SU-DHL-6 (cell line): ENCODE measurements at regions not wholly inside any gene's neighbourhood (a gene's known extent, or its start where the extent isn't known, plus 50 kb on each side); places are given as distances from the start of the nearest gene placed in this dataset.
"Not testable (repeated sequence)": the region's sequence is repeated elsewhere in the genome, so short reads cannot be mapped to it uniquely, and the experiment has no call there.

Source experiments
- H2AFZ ChIP-seq: fragments of 200-600 bp; sonication (generic); 2 replicates; pipeline ENCODE4 v1.6.1; 2014; ENCODE audit warnings: low read depth, mild to moderate bottlenecking, moderate library complexity, mixed read lengths, antibody characterized with exemption, low read length; ENCODE audit not compliant: severe bottlenecking
- H3F3A ChIP-seq: fragments of 200-600 bp; shearing (Covaris generic); 2 replicates; pipeline ENCODE4 v1.6.0; 2016; ENCODE audit warnings: antibody characterized with exemption, mild to moderate bottlenecking; ENCODE audit not compliant: insufficient read depth
- H3K27ac ChIP-seq: fragments of 200-600 bp; sonication (generic); 2 replicates; pipeline ENCODE4 v1.5.1; 2016; ENCODE audit warnings: low read depth, mild to moderate bottlenecking, low read length, moderate library complexity, mixed read lengths
- H3K27me3 ChIP-seq: fragments of 200-600 bp; sonication (generic), shearing (Covaris generic); 2 replicates; pipeline ENCODE4 v1.6.0; 2014; ENCODE audit warnings: mild to moderate bottlenecking, low read length
- H3K36me3 ChIP-seq: fragments of 200-600 bp; sonication (generic); 2 replicates; pipeline ENCODE4 v1.6.1; 2014; ENCODE audit warnings: mild to moderate bottlenecking, low read length, mixed read lengths
- H3K4me2 ChIP-seq: fragments of 300-600, 200-600 bp; shearing (Covaris generic), sonication (generic); 2 replicates; pipeline ENCODE4 v1.6.0; 2014; ENCODE audit warnings: low read length, low read depth, mild to moderate bottlenecking; ENCODE audit not compliant: poor library complexity, severe bottlenecking
- H3K4me3 ChIP-seq: fragments of 200-600 bp; sonication (generic); 2 replicates; pipeline ENCODE4 v1.5.1; 2014; ENCODE audit warnings: antibody characterized with exemption, low read length, mild to moderate bottlenecking, mixed read lengths; ENCODE audit not compliant: insufficient read depth, poor library complexity, severe bottlenecking
- H3K79me2 ChIP-seq: fragments of 200-600 bp; sonication (generic); 2 replicates; pipeline ENCODE4 v1.6.1; 2014; ENCODE audit warnings: mild to moderate bottlenecking, low read length, moderate library complexity; ENCODE audit not compliant: insufficient read depth
- H3K9ac ChIP-seq: fragments of 200-600 bp; sonication (generic); 2 replicates; pipeline ENCODE4 v1.7.0; 2014; ENCODE audit warnings: mild to moderate bottlenecking, low read length
- H3K9me2 ChIP-seq: fragments of 200-600 bp; sonication (generic); replicated peaks from 2 replicates; pipeline ENCODE4 v1.6.1; 2014; ENCODE audit warnings: low read length; ENCODE audit not compliant: insufficient read depth
- H3K9me3 ChIP-seq: fragments of 200-600 bp; sonication (generic); 2 replicates; pipeline ENCODE4 v1.6.1; 2014; ENCODE audit warnings: low read length, mixed read lengths; ENCODE audit not compliant: insufficient read depth
- H4K20me1 ChIP-seq: fragments of 200-600 bp; sonication (generic); 2 replicates; pipeline ENCODE4 v1.6.1; 2014; ENCODE audit warnings: low read depth, mild to moderate bottlenecking, antibody characterized with exemption, low read length, moderate library complexity, mixed read lengths
- EZH2phosphoT487 ChIP-seq: fragments of 200-600 bp; sonication (generic), shearing (Covaris generic); conservative IDR thresholded peaks from 2 replicates; pipeline ENCODE4 v1.6.1; 2018; ENCODE audit warnings: mild to moderate bottlenecking, antibody characterized with exemption, low read length, moderate library complexity, mixed read lengths
- TF ChIP-seq, protein P1 (sequence below): fragments of 200-600 bp; sonication (generic); IDR thresholded peaks from one replicate; pipeline ENCODE4 v1.5.1; 2017; ENCODE audit warnings: antibody characterized with exemption, mild to moderate bottlenecking, low read length, moderate library complexity; ENCODE audit not compliant: insufficient read depth, poor library complexity, severe bottlenecking

DNA sequence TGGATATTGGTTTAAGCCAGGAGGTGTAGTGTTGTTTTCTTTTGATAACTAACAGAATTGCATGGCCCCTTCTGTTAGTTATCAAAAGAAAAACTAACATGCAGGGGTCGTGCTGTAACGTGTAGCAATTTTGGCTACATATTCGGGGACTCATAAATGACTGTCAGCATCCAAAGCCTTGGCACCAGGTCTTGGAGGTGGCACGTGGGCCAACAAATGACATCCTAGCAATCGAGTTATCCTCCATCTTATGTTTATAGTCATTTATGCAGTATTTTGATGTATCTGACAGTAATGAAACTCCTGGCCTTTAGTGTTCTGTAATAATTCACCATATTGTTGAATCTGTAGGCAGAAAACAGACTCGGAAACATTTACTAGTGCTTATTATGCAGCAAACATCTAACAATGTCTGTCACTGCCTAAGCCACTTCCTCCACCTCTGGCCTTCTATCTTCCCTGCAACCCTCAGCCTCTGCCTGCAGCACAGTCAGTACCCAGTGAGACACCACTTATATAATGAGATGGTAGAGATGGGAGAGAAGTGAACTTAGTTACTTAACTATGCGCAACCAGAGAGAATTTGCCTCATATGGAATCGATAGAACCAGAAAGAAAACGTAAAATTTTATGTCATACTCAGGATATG is 184.6 kb downstream of the AEBP2 start:
- no peak for TF ChIP-seq EZH2phosphoT487
- TF ChIP-seq, protein P1, sequence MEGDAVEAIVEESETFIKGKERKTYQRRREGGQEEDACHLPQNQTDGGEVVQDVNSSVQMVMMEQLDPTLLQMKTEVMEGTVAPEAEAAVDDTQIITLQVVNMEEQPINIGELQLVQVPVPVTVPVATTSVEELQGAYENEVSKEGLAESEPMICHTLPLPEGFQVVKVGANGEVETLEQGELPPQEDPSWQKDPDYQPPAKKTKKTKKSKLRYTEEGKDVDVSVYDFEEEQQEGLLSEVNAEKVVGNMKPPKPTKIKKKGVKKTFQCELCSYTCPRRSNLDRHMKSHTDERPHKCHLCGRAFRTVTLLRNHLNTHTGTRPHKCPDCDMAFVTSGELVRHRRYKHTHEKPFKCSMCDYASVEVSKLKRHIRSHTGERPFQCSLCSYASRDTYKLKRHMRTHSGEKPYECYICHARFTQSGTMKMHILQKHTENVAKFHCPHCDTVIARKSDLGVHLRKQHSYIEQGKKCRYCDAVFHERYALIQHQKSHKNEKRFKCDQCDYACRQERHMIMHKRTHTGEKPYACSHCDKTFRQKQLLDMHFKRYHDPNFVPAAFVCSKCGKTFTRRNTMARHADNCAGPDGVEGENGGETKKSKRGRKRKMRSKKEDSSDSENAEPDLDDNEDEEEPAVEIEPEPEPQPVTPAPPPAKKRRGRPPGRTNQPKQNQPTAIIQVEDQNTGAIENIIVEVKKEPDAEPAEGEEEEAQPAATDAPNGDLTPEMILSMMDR = no peak
- Histone ChIP-seq H3K4me3 (no peak overlapping the region), H3K27ac (no peak overlapping the region), H4K20me1 (no peaks in the 10 kb centered on the region), H3K79me2 (no peaks in the 10 kb centered on the region), H3K9me3 (no peaks in the 10 kb centered on the region), H3K4me2 (no peak overlapping the region), H3F3A (no peaks in the 10 kb centered on the region), H3K36me3 (no peaks in the 10 kb centered on the region), H2AFZ (no peak overlapping the region), H3K9ac (no peak overlapping the region), H3K27me3 (no peaks in the 10 kb centered on the region), H3K9me2 (no peaks in the 10 kb centered on the region)

DNA sequence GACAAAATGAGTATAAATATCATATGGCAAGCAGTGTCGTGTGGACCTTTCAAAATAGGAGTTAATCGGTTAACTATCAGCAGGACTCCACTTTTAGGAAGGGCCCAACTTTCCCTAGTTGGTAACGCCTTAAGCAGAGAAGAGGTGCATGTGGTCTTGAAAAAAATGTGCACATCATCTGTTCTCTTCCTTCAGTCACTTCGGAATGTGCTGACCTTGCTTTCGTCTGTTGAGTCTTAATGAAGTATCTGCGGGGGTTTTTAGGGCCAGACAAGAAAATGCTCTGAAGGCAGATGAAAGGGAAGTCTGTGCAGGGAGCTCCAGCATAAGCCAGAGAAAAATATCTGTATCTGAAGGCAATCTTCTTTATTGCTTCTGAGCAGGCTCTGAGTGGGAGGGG is 185.2 kb downstream of the AEBP2 start:
- Histone ChIP-seq H3K4me2 (no peak overlapping the region), H3K4me3 (no peak overlapping the region), H3K36me3 (no peaks in the 10 kb centered on the region), H3K27ac (no peak overlapping the region), H3K27me3 (no peaks in the 10 kb centered on the region), H3K9ac (no peak overlapping the region), H3K9me3 (no peaks in the 10 kb centered on the region), H4K20me1 (no peaks in the 10 kb centered on the region), H3K9me2 (no peaks in the 10 kb centered on the region), H2AFZ (no peak overlapping the region), H3K79me2 (no peaks in the 10 kb centered on the region), H3F3A (no peaks in the 10 kb centered on the region)
- TF ChIP-seq, protein P1 = no peak
- no peak for TF ChIP-seq EZH2phosphoT487

DNA sequence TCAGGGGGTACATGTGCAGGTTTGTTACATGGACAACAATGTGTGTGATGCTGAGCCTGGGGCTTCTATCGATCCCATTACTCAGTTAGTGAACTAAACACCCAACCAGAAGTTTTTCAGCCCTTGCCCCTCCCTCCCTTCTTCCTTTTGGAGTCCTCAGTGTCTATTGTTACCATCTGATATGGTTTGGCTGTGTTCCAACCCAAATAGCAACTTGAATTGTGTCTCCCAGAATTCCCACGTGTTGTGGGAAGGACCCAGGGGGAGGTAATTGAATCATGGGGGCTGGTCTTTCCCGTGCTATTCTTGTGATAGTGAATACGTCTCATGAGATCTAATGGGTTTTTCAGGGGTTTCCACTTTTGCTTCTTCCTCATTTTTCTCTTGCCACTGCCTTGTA is 186.3 kb downstream of the AEBP2 start:
- H3K27me3 ChIP-seq, H3K4me2 ChIP-seq, H3K9me3 ChIP-seq, H2AFZ ChIP-seq, H3K79me2 ChIP-seq, H3K36me3 ChIP-seq, H3K9me2 ChIP-seq, H3K9ac ChIP-seq, H3K27ac ChIP-seq, H3F3A ChIP-seq, H3K4me3 ChIP-seq, H4K20me1 ChIP-seq: not testable (repeated sequence)

DNA sequence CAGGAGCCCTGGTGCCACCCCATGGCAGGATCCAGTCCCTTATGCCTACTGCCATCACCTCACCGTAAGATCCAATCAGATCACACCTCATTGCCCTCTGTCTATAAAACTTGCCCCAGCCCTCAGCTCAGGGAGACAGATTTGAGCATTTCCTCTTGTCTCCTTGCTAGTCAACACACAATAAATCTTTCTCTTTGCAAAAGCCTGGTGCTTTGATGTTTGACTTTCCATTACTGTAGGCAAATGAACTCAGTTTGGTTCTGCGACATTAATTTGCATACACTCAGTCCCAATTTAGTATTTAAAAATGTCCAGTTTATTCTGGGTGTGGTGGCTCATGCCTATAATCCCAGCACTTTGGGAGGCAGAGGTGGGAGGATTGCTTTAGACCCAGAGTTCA is 188.4 kb downstream of the AEBP2 start:
- Histone ChIP-seq H4K20me1 (no peaks in the 10 kb centered on the region), H3F3A (no peaks in the 10 kb centered on the region), H3K9ac (no peak overlapping the region), H3K4me3 (no peak overlapping the region), H3K36me3 (no peaks in the 10 kb centered on the region), H3K27ac (no peak overlapping the region), H3K4me2 (no peak overlapping the region), H2AFZ (no peak overlapping the region), H3K79me2 (no peaks in the 10 kb centered on the region), H3K9me2 (no peaks in the 10 kb centered on the region), H3K9me3 (no peaks in the 10 kb centered on the region), H3K27me3 (no peaks in the 10 kb centered on the region)
- no peak for TF ChIP-seq EZH2phosphoT487
- TF ChIP-seq, protein P1 = no peak
